Stimulated activated CD4-positive, alpha-beta T cell treated with anti-CD3 and anti-CD28 coated beads, Interleukin-2, amount 100 ng/mL, for 48 hours (primary cell): ENCODE measurements at regions not wholly inside any gene's neighbourhood (a gene's known extent, or its start where the extent isn't known, plus 50 kb on each side); places are given as distances from the start of the nearest gene placed in this dataset.

Source experiments
- DNase-seq, 2 donors: peaks; one replicate each; pipeline ENCODE4 v3.0.0-alpha.2; 2020

DNA sequence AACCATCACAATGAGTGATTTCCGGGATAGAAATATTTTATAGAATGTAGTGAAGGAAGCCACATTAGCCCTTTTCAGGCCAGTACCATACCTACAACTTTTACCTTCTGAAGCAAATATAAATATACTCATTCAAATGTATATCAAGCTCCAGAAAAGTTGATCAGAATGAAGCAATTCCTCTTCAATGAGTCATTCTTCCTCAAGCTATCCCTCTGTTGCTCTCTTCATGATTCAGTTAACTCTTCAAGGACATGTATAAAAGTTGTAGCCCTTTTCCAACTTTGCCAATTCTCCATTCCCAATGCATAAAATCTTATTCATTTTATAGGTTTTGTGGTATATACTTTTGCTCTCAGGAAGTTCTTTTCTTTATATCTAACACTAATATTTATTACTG lies 242.1 kb upstream of the RGPD4 start:
- no peak for DNase-seq

- no peak for DNase-seq
These were observed 240.8 kb upstream of the RGPD4 start for GRCh38 chr2:107585851-107586250.

GRCh38 chr2:107588181-107588580 lies 238.5 kb upstream of the RGPD4 start:
- no peak for DNase-seq

DNA sequence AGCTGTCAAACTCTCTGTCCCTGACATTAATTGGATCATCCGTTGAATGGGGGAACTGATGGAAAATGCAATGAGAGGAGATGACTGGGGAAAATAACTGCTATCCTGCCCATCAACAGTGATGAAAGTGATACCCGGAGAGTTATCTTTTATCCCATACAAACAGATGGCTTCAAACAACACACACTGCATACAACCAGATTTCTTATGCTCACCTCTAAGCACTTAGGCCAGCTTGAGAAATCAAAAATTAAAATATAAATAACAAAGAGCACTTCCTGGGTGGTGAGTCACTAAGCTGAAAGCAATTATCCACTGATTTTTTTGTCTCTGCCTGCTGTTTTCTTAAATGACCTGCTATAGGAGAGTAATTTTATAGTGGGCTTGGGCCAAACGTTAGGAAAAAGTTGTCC lies 237.6 kb upstream of the RGPD4 start:
- no peak for DNase-seq

GRCh38 chr2:107591561-107592279 lies 235.0 kb upstream of the RGPD4 start:
- no peak for DNase-seq

- no peak for DNase-seq
These were observed 234.4 kb upstream of the RGPD4 start for GRCh38 chr2:107592280-107592624.

DNA sequence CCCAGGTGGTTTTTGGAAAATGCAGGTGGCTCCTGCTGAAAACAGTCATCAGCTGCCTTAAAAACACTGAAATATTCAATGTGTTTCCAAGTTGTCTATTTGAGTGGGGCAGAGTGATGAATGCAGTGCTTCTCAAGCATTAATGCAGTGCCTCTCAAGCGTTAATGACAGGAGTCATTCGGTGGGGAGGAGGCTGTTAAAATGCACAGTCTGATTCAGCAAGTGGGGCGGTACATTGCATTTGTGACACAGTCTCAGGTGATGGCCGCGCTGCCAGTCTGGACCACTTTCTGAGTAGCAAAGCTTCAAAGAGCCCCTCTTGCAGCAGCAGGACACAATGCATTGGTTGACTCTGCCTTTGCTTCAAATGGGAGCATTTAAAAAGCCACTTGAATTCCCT lies 231.4 kb upstream of the RGPD4 start:
- DNase-seq, result no peak

DNA sequence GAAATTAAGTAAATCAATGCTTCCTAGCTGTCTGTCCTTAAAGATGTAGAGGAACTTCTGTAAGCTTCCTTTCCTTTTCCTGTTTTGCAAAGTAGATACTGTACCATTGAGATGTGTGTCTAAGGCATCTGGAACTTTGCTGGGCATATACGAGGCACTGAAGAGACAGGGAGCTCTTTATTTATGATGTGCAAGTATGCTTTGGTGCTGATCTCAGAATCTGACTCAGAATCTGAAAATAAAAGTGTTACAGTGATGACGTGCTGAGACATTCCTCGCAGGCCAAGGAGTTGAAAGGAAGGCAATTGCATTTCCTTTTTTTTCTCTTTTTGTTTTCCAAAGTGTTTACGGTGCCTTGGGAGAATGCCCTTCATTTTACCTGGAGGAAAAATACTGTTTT lies 230.9 kb upstream of the RGPD4 start:
- no peak for DNase-seq

GRCh38 chr2:107597507-107597906 lies 229.2 kb upstream of the RGPD4 start:
- DNase-seq, result no peak

- DNase-seq, result no peak
These were observed 223.9 kb upstream of the RGPD4 start for GRCh38 chr2:107602801-107603200.

GRCh38 chr2:107607054-107607453 lies 219.6 kb upstream of the RGPD4 start:
- DNase-seq, result no peak

DNA sequence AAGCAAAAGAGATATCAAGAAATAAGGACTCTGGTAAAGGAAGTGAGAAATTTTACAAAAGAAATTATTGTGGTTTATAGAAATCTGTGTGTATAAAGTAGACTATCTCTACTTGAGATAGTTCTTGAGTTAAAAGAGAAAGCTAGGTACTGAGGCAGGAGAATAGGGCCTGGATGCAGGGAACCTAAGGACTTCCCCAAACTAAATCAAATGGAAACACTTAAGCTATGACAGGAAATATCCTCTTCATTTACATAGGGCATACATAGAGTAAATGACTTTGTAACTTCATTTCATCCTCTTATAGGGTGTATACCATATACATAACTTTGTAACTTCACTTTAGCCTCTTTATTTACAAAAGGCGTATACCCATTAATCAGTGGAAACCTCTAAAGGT lies 219.2 kb upstream of the RGPD4 start:
- no peak for DNase-seq

- no peak for DNase-seq
These were observed 211.7 kb upstream of the RGPD4 start for GRCh38 chr2:107615039-107615438.

DNA sequence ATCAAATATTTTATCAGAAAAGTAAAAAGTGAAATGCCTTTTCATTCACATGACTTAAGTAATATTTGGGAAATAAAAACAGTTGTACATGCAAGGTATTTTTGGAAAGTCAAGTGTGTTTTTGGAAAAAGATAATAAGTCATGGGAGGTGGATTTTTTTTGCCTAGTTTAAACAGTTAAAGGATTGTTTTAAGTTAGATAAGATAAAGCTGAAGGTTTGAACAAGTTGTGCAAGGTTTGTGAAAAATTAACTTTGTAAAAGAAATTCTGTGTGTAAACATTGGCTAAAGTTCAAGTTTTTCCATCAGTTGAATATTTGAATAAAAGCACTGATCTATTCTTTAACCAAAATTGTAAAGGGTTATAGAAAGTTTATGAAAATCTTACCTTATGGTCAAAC lies 207.9 kb upstream of the RGPD4 start:
- no peak for DNase-seq

GRCh38 chr2:107621186-107622165 lies 205.2 kb upstream of the RGPD4 start:
- no peak for DNase-seq

GRCh38 chr2:107622741-107623310 lies 203.9 kb upstream of the RGPD4 start:
- DNase-seq, result no peak

- DNase-seq, result no peak
These were observed 200.7 kb upstream of the RGPD4 start for GRCh38 chr2:107625982-107626381.

DNA sequence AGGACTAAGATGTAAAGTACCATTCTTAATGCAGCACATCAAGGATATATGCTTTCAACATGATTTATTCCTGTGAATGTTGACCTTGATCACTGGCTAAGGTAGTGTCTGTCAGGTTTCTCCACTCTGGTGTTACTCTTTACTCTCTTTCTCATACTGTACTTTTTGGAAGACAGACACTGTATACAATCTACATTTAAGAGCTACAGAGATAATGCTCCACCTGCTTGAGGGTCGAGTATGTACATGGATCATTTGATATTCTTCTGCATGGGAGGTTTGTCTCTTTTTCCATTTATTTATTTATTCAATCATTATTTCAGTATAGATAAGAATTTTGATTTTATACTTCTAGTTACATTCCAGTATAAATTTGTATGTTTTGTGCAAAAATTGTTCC lies 199.5 kb upstream of the RGPD4 start:
- DNase-seq, result no peak

DNA sequence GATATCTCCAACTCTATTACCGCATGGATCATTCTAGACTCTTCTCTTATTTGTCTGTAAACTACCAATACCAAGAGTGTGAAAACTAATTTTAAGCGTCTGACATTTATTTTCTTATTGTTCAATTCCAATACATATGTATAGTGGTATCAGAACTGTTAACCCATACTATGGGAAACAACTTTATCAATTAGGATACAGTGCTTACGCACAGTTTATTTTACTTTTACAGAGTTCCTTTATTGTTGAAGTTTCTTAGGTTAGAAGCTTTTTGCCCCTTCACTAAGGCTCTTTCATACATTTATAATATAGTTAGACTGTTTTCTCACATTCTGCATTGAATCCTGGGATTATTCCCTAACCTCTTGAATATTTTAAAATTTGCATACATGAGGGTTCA lies 198.8 kb upstream of the RGPD4 start:
- DNase-seq, result no peak

- DNase-seq, result no peak
These were observed 193.0 kb upstream of the RGPD4 start for GRCh38 chr2:107633580-107634147.

DNA sequence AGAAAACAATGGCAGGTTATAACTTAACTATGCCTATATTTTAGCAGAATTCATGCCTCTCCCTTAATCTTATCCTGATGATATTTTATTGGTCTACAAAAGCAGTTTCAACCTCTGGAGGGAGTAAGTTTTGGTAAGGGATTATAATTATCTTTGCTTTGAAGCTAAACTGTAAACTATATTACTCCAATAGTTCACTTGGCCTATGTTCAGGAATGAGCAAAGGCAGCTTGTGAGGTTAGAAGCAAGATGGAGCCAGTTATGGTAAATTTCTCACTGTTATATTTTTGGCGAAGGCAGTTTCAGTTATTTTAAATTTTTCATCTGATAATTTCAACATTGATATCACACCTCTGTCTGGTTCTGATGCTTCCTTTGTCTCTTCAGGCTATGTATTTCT lies 192.5 kb upstream of the RGPD4 start:
- DNase-seq, result no peak

- no peak for DNase-seq
These were observed 190.8 kb upstream of the RGPD4 start for GRCh38 chr2:107635883-107636282.

DNA sequence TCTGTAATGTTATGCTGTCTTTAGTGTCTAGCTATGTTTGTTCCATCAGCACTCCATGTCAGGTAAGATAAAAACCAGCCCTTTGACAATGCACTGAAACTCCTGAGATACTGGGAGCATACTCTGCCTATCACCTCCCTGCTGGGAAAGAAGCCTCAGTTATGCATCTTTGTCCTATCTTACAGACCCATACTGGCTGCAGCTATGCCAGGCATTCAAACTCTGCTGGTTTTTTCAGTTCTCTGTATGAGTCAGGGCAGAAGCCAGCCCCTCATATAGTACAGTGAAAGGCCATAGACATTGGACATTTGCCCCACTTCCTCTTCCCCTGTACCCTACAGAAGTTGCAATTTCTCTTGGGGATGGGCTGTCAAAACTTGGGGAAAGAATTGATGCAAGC lies 181.1 kb upstream of the RGPD4 start:
- no peak for DNase-seq
